Ascending aorta (tissue), 2 donors: ENCODE measurements at regions not wholly inside any gene's neighbourhood (a gene's known extent, or its start where the extent isn't known, plus 50 kb on each side); places are given as distances from the start of the nearest gene placed in this dataset.

Experiments
- DNase-seq, 2 donors: peaks; one replicate each; pipeline ENCODE4 v3.0.0-alpha.2; 2019; ENCODE audit warnings: low spot score in 2 of 2
- H3K27ac ChIP-seq, 2 donors: fragments of 200-600 bp; sonication (generic); one replicate each; pipeline ENCODE4 v1.5.1; 2016 to 2017; ENCODE audit warnings: mild to moderate bottlenecking in 1 of 2
- H3K27me3 ChIP-seq: fragments of 200-600 bp; sonication (generic); one replicate; pipeline ENCODE4 v1.5.1; 2017
- H3K36me3 ChIP-seq, 2 donors: fragments of 200-600 bp; sonication (generic); one replicate each; pipeline ENCODE4 v1.5.1; 2016
- H3K4me1 ChIP-seq, 2 donors: fragments of 200-600 bp; sonication (generic); one replicate each; pipeline ENCODE4 v1.5.1; 2016 to 2017; ENCODE audit warnings: mild to moderate bottlenecking in 1 of 2
- H3K4me3 ChIP-seq, 2 donors: fragments of 200-600 bp; sonication (generic); one replicate each; pipeline ENCODE4 v1.5.1; 2016 to 2017; ENCODE audit warnings: mild to moderate bottlenecking in 1 of 2
- H3K9me3 ChIP-seq, 2 donors: fragments of 200-600 bp; sonication (generic); one replicate each; pipeline ENCODE4 v1.5.1; 2016
- intact Hi-C: fragments of 100-400 bp; cut with DNase I; formaldehyde crosslinking; loops from one replicate; pipeline ENCODE4 v1.15.1; 2023
- TF ChIP-seq, protein P1 (sequence below), 3 experiments: fragments of 200-600 bp in 2 of 3; fragments of 450-650 bp in 1 of 3; sonication (generic) in 2 of 3; IDR thresholded peaks; one replicate each; pipeline ENCODE4 v1.5.1; 2016 to 2019; ENCODE audit warnings: antibody characterized with exemption in 3 of 3, mild to moderate bottlenecking in 1 of 3, moderate library complexity in 1 of 3

DNA sequence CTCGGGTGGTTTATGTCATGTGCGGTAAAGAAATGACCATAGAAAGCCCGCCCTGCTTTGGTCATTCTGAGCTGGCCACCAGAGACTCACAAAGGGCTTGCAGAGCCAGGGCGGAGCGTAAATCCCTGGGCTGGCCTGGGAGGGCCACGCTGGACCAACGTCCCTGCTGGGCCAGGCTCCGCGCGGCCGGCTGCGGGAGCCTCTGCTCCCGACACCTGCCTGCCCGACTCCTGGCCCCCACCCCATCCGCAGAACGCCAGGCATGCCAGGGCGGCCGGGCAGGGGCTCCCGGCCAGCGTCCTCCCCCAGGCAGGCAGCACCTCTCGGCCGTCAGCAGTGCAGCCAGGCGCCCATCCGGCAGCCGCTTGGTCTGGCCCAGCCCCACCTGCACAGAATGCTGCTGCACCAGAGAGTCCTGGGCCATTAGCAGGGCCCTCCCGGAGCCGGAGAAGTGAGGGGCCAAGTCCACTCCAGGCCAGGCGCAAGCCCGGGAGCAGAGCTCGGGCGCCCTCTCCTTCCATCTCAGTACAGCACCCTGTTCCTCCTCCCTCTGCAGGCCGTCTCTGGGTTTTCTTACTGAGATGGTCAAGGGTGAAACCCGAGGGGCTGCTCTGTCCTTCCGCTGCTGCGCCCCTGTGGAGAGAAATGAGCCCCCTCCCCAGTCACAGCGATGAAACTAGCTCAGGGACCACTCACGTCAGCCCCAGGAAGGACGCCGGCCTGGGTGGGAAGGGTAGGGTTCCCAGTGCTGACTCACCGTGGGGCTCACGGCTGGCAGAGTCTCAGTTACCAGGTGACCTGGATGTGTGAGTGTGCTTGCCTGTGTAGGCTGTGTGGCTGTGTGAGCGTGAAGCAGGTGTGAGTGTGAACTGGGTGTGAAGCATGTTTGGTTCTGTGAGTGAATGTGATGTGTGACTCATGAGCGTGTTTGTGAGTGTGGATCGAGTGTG, 83.3 kb downstream of the PTGR3 start:
- TF ChIP-seq, protein P1, sequence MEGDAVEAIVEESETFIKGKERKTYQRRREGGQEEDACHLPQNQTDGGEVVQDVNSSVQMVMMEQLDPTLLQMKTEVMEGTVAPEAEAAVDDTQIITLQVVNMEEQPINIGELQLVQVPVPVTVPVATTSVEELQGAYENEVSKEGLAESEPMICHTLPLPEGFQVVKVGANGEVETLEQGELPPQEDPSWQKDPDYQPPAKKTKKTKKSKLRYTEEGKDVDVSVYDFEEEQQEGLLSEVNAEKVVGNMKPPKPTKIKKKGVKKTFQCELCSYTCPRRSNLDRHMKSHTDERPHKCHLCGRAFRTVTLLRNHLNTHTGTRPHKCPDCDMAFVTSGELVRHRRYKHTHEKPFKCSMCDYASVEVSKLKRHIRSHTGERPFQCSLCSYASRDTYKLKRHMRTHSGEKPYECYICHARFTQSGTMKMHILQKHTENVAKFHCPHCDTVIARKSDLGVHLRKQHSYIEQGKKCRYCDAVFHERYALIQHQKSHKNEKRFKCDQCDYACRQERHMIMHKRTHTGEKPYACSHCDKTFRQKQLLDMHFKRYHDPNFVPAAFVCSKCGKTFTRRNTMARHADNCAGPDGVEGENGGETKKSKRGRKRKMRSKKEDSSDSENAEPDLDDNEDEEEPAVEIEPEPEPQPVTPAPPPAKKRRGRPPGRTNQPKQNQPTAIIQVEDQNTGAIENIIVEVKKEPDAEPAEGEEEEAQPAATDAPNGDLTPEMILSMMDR (IDR thresholded peaks at IDR 0.05) = no peak
- Histone ChIP-seq H3K4me3 (peak overlapping the region in 1 of 2 donors; percentile 53), H3K27me3 (no peaks in the 10 kb centered on the region), H3K4me1 (no peaks in the 10 kb centered on the region), H3K27ac (no peak overlapping the region), H3K36me3 (no peaks in the 10 kb centered on the region), H3K9me3 (no peaks in the 10 kb centered on the region)
- intact Hi-C loops = no loop called here
- DNase-seq = peak in 1 of 2 donors; percentile 56

DNA sequence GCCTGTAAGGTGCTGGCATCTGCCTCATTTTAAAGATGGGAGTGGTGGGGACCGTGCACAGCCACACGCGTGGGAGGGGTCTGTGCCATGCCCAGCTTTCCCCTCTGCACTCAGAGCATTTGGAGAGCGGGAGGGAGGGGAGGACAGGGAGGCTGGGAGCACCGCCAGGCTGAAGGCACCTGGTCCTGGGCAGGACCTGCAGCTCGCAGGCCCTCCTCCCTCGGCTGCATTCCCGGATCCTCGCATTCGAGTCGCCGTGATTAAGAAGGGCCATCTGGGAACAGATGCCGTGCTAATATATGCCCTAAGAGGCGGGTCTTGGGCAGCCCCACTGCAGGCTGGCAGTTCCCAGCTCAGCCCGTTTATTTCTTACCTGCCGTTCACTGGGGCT, 84.0 kb downstream of the PTGR3 start:
- Histone ChIP-seq H3K27ac (no peak overlapping the region), H3K36me3 (no peaks in the 10 kb centered on the region), H3K27me3 (no peaks in the 10 kb centered on the region), H3K9me3 (no peaks in the 10 kb centered on the region), H3K4me3 (peak overlapping the region in 1 of 2 donors; percentile 53), H3K4me1 (no peaks in the 10 kb centered on the region)
- TF ChIP-seq, protein P1 (IDR thresholded peaks at IDR 0.05) = no peak
- intact Hi-C loops = no loop called here
- DNase-seq = peak in 1 of 2 donors; percentile 45

DNA sequence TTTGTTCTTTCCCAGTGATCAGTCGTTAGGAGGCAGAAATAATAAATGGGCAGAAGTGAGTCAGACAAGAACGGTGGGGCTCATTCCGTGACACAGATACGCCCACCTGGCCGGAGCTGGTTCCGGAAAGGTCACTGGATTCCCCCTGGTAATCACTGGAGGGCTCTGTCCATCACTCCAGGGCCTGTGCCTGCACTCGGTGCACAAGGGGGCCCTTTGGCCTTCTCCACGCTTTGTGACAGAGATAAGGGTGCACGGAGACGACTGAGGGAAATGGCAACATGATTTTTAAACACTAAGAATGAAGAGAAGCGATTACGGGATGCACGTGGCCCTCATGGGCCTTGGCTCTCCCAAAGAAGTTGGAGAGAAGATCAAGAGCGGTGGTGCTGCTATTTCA, 84.4 kb downstream of the PTGR3 start:
- Histone ChIP-seq H3K36me3 (no peaks in the 10 kb centered on the region), H3K4me1 (no peaks in the 10 kb centered on the region), H3K9me3 (no peaks in the 10 kb centered on the region), H3K27ac (no peak overlapping the region), H3K27me3 (no peaks in the 10 kb centered on the region), H3K4me3 (no peak overlapping the region)
- intact Hi-C loops = no loop called here
- TF ChIP-seq, protein P1 (IDR thresholded peaks at IDR 0.05) = no peak
- DNase-seq = peak in 1 of 2 donors; percentile 48

DNA sequence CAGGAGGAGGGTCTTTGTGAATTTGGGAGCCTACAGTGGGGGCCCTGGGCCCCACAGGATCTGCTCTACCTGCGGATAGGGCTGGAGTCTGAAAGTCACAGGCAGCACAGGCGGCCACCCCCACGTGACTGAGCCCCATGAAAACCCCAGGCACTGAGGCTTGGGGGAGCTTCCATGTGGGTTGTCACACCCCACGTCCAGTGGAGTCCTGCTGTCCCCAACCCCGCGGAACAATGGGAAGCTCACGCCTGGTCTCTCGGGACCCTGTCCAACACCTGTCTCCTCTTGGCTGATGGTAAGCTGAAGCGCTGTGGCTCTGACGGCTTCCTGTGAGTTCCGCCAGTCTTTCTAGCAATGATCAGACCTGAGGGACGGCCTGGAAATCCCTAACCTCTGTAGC, 85.8 kb downstream of the PTGR3 start:
- H3K27ac ChIP-seq = no peak overlapping the region
- no peaks in the 10 kb centered on the region for H3K4me1 ChIP-seq
- H3K27me3 ChIP-seq = no peaks in the 10 kb centered on the region
- no peaks in the 10 kb centered on the region for H3K9me3 ChIP-seq
- TF ChIP-seq, protein P1 (IDR thresholded peaks at IDR 0.05) = no peak
- DNase-seq = peak in 1 of 2 donors; percentile 43
- intact Hi-C loops = no loop called here
- no peak overlapping the region for H3K4me3 ChIP-seq
- H3K36me3 ChIP-seq = no peaks in the 10 kb centered on the region

DNA sequence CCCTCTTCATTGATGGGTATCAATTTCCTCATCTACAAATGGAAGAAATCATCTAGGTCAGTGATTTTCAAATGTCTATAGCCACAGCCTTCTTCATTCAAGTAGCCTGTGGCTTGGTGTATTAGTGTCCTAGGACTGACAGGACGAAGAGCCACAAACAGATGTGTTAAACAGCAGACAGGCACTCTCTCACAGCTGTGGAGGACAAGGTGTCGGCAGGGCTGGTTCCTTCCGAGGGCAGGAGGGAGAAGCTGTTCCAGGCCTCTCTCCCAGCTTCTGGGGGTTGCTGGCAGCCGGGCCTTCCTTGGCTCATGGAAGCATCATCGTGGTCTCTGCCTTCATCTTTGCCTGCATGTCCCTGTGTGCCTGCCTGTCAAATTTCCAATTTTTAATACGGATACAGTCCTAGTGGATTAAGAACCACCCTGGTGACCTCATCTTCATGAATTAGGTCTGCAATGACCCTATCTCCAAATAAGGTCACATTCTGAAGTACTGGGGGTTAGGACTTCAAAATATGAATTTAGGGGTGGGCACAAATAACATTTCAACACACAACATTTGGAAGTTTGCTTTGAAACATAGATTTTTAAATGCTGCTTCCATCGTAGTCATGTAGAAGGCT, 86.5 kb downstream of the PTGR3 start:
- no peak overlapping the region for H3K27ac ChIP-seq
- TF ChIP-seq, protein P1 (IDR thresholded peaks at IDR 0.05) = no peak
- intact Hi-C loops = no loop called here
- no peaks in the 10 kb centered on the region for H3K36me3 ChIP-seq
- no peaks in the 10 kb centered on the region for H3K27me3 ChIP-seq
- peak in 1 of 2 donors; percentile 31 for DNase-seq
- no peaks in the 10 kb centered on the region for H3K4me1 ChIP-seq
- H3K4me3 ChIP-seq = no peak overlapping the region
- H3K9me3 ChIP-seq = no peaks in the 10 kb centered on the region
